SU-DHL-6 (cell line): ENCODE measurements at regions not wholly inside any gene's neighbourhood (a gene's known extent, or its start where the extent isn't known, plus 50 kb on each side); places are given as distances from the start of the nearest gene placed in this dataset.

Experiments used
- CTCF ChIP-seq: fragments of 200-600 bp; sonication (generic); IDR thresholded peaks from one replicate; pipeline ENCODE4 v1.5.1; 2017; ENCODE audit warnings: antibody characterized with exemption, mild to moderate bottlenecking, low read length, moderate library complexity; ENCODE audit not compliant: insufficient read depth, poor library complexity, severe bottlenecking
- EZH2phosphoT487 ChIP-seq: fragments of 200-600 bp; sonication (generic), shearing (Covaris generic); conservative IDR thresholded peaks from 2 replicates; pipeline ENCODE4 v1.6.1; 2018; ENCODE audit warnings: mild to moderate bottlenecking, antibody characterized with exemption, low read length, moderate library complexity, mixed read lengths

GRCh38 chr6:99137314-99137713 is 189.6 kb upstream of the FBXL4 start:
- TF ChIP-seq CTCF, result no peak
- TF ChIP-seq EZH2phosphoT487, result no peak
